ENCODE measurements at regions not wholly inside any gene's neighbourhood (a gene's known extent, or its start where the extent isn't known, plus 50 kb on each side); places are given as distances from the start of the nearest gene placed in this dataset.
A peak's percentile ranks its signal among the peaks of the same experiment; 100 is the strongest.

GRCh38 chr18:76573325-76574025 lies 78.4 kb upstream of the ZNF516 start:
- peak; percentile 16 to 20 for DNase-seq (ENCODE audit: low read depth in 2 of 2)

GRCh38 chr18:76572518-76573247 lies 77.6 kb upstream of the ZNF516 start:
- DNase-seq (ENCODE audit: low read depth in 2 of 2) = no peak

- no peak for DNase-seq (ENCODE audit: low read depth in 2 of 2)
These were observed 76.6 kb upstream of the ZNF516 start for GRCh38 chr18:76571689-76572088.

GRCh38 chr18:76570856-76571255 lies 75.8 kb upstream of the ZNF516 start:
- DNase-seq (ENCODE audit: low read depth in 2 of 2) = no peak

- no peak for DNase-seq (ENCODE audit: low read depth in 2 of 2)
These were observed 74.8 kb upstream of the ZNF516 start for GRCh38 chr18:76569644-76570419.

GRCh38 chr18:76568731-76569130 lies 73.7 kb upstream of the ZNF516 start:
- DNase-seq (ENCODE audit: low read depth in 2 of 2) = no peak

GRCh38 chr18:76567835-76568445 lies 72.9 kb upstream of the ZNF516 start:
- DNase-seq (ENCODE audit: low read depth in 2 of 2) = no peak

GRCh38 chr18:76566987-76567386 lies 71.9 kb upstream of the ZNF516 start:
- DNase-seq (ENCODE audit: low read depth in 2 of 2) = no peak

GRCh38 chr18:76565238-76566173 lies 70.5 kb upstream of the ZNF516 start:
- peak; percentile 21 to 53 for DNase-seq (ENCODE audit: low read depth in 2 of 2)

- DNase-seq (ENCODE audit: low read depth in 2 of 2) = no peak
These were observed 69.7 kb upstream of the ZNF516 start for GRCh38 chr18:76564655-76565237.

- DNase-seq (ENCODE audit: low read depth in 2 of 2) = no peak
These were observed 69.1 kb upstream of the ZNF516 start for GRCh38 chr18:76564117-76564516.

- DNase-seq (ENCODE audit: low read depth in 2 of 2) = no peak
These were observed 67.5 kb upstream of the ZNF516 start for GRCh38 chr18:76562286-76563122.

- no peak for DNase-seq (ENCODE audit: low read depth in 2 of 2)
These were observed 64.0 kb upstream of the ZNF516 start for GRCh38 chr18:76558881-76559667.

GRCh38 chr18:76557026-76557575 lies 62.1 kb upstream of the ZNF516 start:
- DNase-seq (ENCODE audit: low read depth in 2 of 2) = no peak

GRCh38 chr18:76554547-76555222 lies 59.6 kb upstream of the ZNF516 start:
- no peak for DNase-seq (ENCODE audit: low read depth in 2 of 2)

- no peak for DNase-seq (ENCODE audit: low read depth in 2 of 2)
These were observed 58.9 kb upstream of the ZNF516 start for GRCh38 chr18:76553715-76554546.

- no peak for DNase-seq (ENCODE audit: low read depth in 2 of 2)
These were observed 53.5 kb upstream of the ZNF516 start for GRCh38 chr18:76548541-76548940.

Data from lung microvascular endothelial cell (primary cell).